ENCODE measurements at regions not wholly inside any gene's neighbourhood (a gene's known extent, or its start where the extent isn't known, plus 50 kb on each side); places are given as distances from the start of the nearest gene placed in this dataset.

- no peak overlapping the region for H2BK12ac ChIP-seq (ENCODE audit: low read length in 2 of 2)
- H3K4me3 ChIP-seq (ENCODE audit: insufficient read depth in 1 of 2, low read depth in 1 of 2, low read length in 2 of 2) = no peak overlapping the region
Observed at GRCh38 chr6:150304429-150304828, 64.4 kb upstream of the IYD start.

GRCh38 chr6:150306290-150306689 lies 62.5 kb upstream of the IYD start:
- no peak overlapping the region for H4K91ac ChIP-seq (ENCODE audit: low read length)
- no peak overlapping the region for H4K8ac ChIP-seq (ENCODE audit: low read length)
- H3K9ac ChIP-seq (ENCODE audit: low read length) = no peak overlapping the region
- peaks cover 12 to 14% of the 10 kb centered on the region in 2 experiments for H3K27me3 ChIP-seq (ENCODE audit: control insufficient read depth in 1 of 2, insufficient read depth in 1 of 2, low read length in 2 of 2)
- H2BK5ac ChIP-seq (ENCODE audit: low read depth, low read length, poor library complexity, severe bottlenecking) = no peak overlapping the region
- no peak overlapping the region for H3K4me2 ChIP-seq (ENCODE audit: low read length, poor library complexity, severe bottlenecking)
- H2AFZ ChIP-seq (ENCODE audit: low read depth, low read length) = no peak overlapping the region
- H3K4me1 ChIP-seq (ENCODE audit: control insufficient read depth, insufficient read depth, low read depth, low read length) = peaks cover 9% of the 10 kb centered on the region
- H3K36me3 ChIP-seq (ENCODE audit: control insufficient read depth in 1 of 2, insufficient read depth in 2 of 2, low read depth in 1 of 2, low read length in 2 of 2) = no peaks in the 10 kb centered on the region
- no peak overlapping the region for H3K27ac ChIP-seq (ENCODE audit: low read length, poor library complexity, severe bottlenecking)
- H2BK12ac ChIP-seq (ENCODE audit: low read length in 2 of 2) = no peak overlapping the region
- H3K4ac ChIP-seq (ENCODE audit: low read depth in 1 of 2, low read length in 2 of 2) = no peak overlapping the region
- H2BK120ac ChIP-seq (ENCODE audit: low read depth, low read length) = no peak overlapping the region
- H3K4me3 ChIP-seq (ENCODE audit: insufficient read depth in 1 of 2, low read depth in 1 of 2, low read length in 2 of 2) = no peak overlapping the region
- no peak overlapping the region for H2BK15ac ChIP-seq (ENCODE audit: low read depth, poor library complexity, severe bottlenecking)
- H3K9me3 ChIP-seq (ENCODE audit: control insufficient read depth, low read length) = no peaks in the 10 kb centered on the region
- no peak for DNase-seq
- no peak overlapping the region for H2AK5ac ChIP-seq (ENCODE audit: low read length, severe bottlenecking)
- H3K14ac ChIP-seq (ENCODE audit: low read length in 2 of 2) = no peak overlapping the region
- H3K79me1 ChIP-seq (replicated peaks; ENCODE audit: low read length, poor library complexity, severe bottlenecking) = no peaks in the 10 kb centered on the region
- H3K18ac ChIP-seq (ENCODE audit: low read depth in 1 of 2, low read length in 2 of 2) = no peak overlapping the region
- H3K23ac ChIP-seq (ENCODE audit: low read length in 2 of 2) = no peak overlapping the region

More at GRCh38 chr6:150304429-150304828, 64.4 kb upstream of the IYD start:
- H3K9ac ChIP-seq (ENCODE audit: low read length) = no peak overlapping the region
- no peak overlapping the region for H2AK5ac ChIP-seq (ENCODE audit: low read length, severe bottlenecking)
- no peak overlapping the region for H2BK15ac ChIP-seq (ENCODE audit: low read depth, poor library complexity, severe bottlenecking)
- H2BK5ac ChIP-seq (ENCODE audit: low read depth, low read length, poor library complexity, severe bottlenecking) = no peak overlapping the region
- peaks cover 5 to 15% of the 10 kb centered on the region in 2 experiments for H3K27me3 ChIP-seq (ENCODE audit: control insufficient read depth in 1 of 2, insufficient read depth in 1 of 2, low read length in 2 of 2)
- H3K4me2 ChIP-seq (ENCODE audit: low read length, poor library complexity, severe bottlenecking) = no peak overlapping the region
- DNase-seq = no peak
- no peaks in the 10 kb centered on the region for H3K9me3 ChIP-seq (ENCODE audit: control insufficient read depth, low read length)
- H3K14ac ChIP-seq (ENCODE audit: low read length in 2 of 2) = no peak overlapping the region
- H3K4me1 ChIP-seq (ENCODE audit: control insufficient read depth, insufficient read depth, low read depth, low read length) = peaks cover 9% of the 10 kb centered on the region
- H4K91ac ChIP-seq (ENCODE audit: low read length) = no peak overlapping the region
- no peak overlapping the region for H4K8ac ChIP-seq (ENCODE audit: low read length)
- H2AFZ ChIP-seq (ENCODE audit: low read depth, low read length) = no peak overlapping the region
- no peak overlapping the region for H3K18ac ChIP-seq (ENCODE audit: low read depth in 1 of 2, low read length in 2 of 2)
- no peak overlapping the region for H3K4ac ChIP-seq (ENCODE audit: low read depth in 1 of 2, low read length in 2 of 2)
- WGBS = 90% methylated on average over 3 of the region's 3 CpGs
- H3K79me1 ChIP-seq (replicated peaks; ENCODE audit: low read length, poor library complexity, severe bottlenecking) = no peaks in the 10 kb centered on the region
- H3K36me3 ChIP-seq (ENCODE audit: control insufficient read depth in 1 of 2, insufficient read depth in 2 of 2, low read depth in 1 of 2, low read length in 2 of 2) = no peaks in the 10 kb centered on the region
- no peak overlapping the region for H3K27ac ChIP-seq (ENCODE audit: low read length, poor library complexity, severe bottlenecking)
- H2BK120ac ChIP-seq (ENCODE audit: low read depth, low read length) = no peak overlapping the region
- H3K23ac ChIP-seq (ENCODE audit: low read length in 2 of 2) = no peak overlapping the region

DNA sequence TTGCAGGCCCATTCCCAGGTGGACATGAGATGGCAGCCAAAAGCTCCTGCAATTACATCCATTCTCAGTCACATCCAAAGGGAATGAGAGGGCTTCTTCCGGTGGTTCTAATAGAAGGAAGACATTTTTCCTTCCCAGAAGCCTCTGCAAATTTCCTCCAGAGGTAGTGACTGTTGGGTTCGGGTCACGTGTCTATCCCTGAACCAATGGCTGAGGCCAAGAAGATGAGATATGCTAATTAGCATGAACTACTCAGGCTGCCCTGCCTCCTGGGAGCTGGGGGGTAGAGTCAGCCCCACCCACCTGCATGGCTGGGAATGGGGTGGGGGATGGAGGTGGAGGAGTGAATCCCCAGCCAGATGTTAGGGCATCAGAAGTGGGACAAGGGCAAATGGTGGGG lies 61.3 kb upstream of the IYD start:
- Histone ChIP-seq H4K91ac (ENCODE audit: low read length) (no peak overlapping the region), H2BK120ac (ENCODE audit: low read depth, low read length) (no peak overlapping the region), H3K27ac (ENCODE audit: low read length, poor library complexity, severe bottlenecking) (no peak overlapping the region), H2AFZ (ENCODE audit: low read depth, low read length) (no peak overlapping the region), H2BK5ac (ENCODE audit: low read depth, low read length, poor library complexity, severe bottlenecking) (no peak overlapping the region), H3K79me1 (replicated peaks; ENCODE audit: low read length, poor library complexity, severe bottlenecking) (no peaks in the 10 kb centered on the region), H2BK12ac (ENCODE audit: low read length in 2 of 2) (no peak overlapping the region), H3K4me1 (ENCODE audit: control insufficient read depth, insufficient read depth, low read depth, low read length) (peaks cover 5% of the 10 kb centered on the region), H3K27me3 (ENCODE audit: control insufficient read depth in 1 of 2, insufficient read depth in 1 of 2, low read length in 2 of 2) (peaks cover 12 to 16% of the 10 kb centered on the region in 2 experiments), H3K4me2 (ENCODE audit: low read length, poor library complexity, severe bottlenecking) (no peak overlapping the region), H3K4ac (ENCODE audit: low read depth in 1 of 2, low read length in 2 of 2) (no peak overlapping the region), H2AK5ac (ENCODE audit: low read length, severe bottlenecking) (no peak overlapping the region), H2BK15ac (ENCODE audit: low read depth, poor library complexity, severe bottlenecking) (no peak overlapping the region), H3K14ac (ENCODE audit: low read length in 2 of 2) (no peak overlapping the region), H3K36me3 (ENCODE audit: control insufficient read depth in 1 of 2, insufficient read depth in 2 of 2, low read depth in 1 of 2, low read length in 2 of 2) (no peaks in the 10 kb centered on the region), H3K18ac (ENCODE audit: low read depth in 1 of 2, low read length in 2 of 2) (no peak overlapping the region), H3K23ac (ENCODE audit: low read length in 2 of 2) (no peak overlapping the region), H4K8ac (ENCODE audit: low read length) (no peak overlapping the region), H3K9ac (ENCODE audit: low read length) (no peak overlapping the region), H3K9me3 (ENCODE audit: control insufficient read depth, low read length) (no peaks in the 10 kb centered on the region), H3K4me3 (ENCODE audit: insufficient read depth in 1 of 2, low read depth in 1 of 2, low read length in 2 of 2) (no peak overlapping the region)
- no peak for DNase-seq
- WGBS = 89% methylated on average over 3 of the region's 3 CpGs

- no peak overlapping the region for H3K4me3 ChIP-seq (ENCODE audit: insufficient read depth in 1 of 2, low read depth in 1 of 2, low read length in 2 of 2)
- no peak overlapping the region for H3K9ac ChIP-seq (ENCODE audit: low read length)
- no peak overlapping the region for H3K23ac ChIP-seq (ENCODE audit: low read length in 2 of 2)
- no peaks in the 10 kb centered on the region for H3K79me1 ChIP-seq (replicated peaks; ENCODE audit: low read length, poor library complexity, severe bottlenecking)
- H3K4me1 ChIP-seq (ENCODE audit: control insufficient read depth, insufficient read depth, low read depth, low read length) = no peaks in the 10 kb centered on the region
- H3K27ac ChIP-seq (ENCODE audit: low read length, poor library complexity, severe bottlenecking) = no peak overlapping the region
- H3K27me3 ChIP-seq (ENCODE audit: control insufficient read depth in 1 of 2, insufficient read depth in 1 of 2, low read length in 2 of 2) = peaks cover 23 to 24% of the 10 kb centered on the region in 2 experiments
- no peak overlapping the region for H3K4ac ChIP-seq (ENCODE audit: low read depth in 1 of 2, low read length in 2 of 2)
- H3K4me2 ChIP-seq (ENCODE audit: low read length, poor library complexity, severe bottlenecking) = no peak overlapping the region
- H4K8ac ChIP-seq (ENCODE audit: low read length) = no peak overlapping the region
- H2BK12ac ChIP-seq (ENCODE audit: low read length in 2 of 2) = no peak overlapping the region
- no peaks in the 10 kb centered on the region for H3K36me3 ChIP-seq (ENCODE audit: control insufficient read depth in 1 of 2, insufficient read depth in 2 of 2, low read depth in 1 of 2, low read length in 2 of 2)
- WGBS = 80% methylated on average over 10 of the region's 11 CpGs
- H2AFZ ChIP-seq (ENCODE audit: low read depth, low read length) = no peak overlapping the region
- no peak for DNase-seq
- no peak overlapping the region for H2BK5ac ChIP-seq (ENCODE audit: low read depth, low read length, poor library complexity, severe bottlenecking)
- H2AK5ac ChIP-seq (ENCODE audit: low read length, severe bottlenecking) = no peak overlapping the region
- no peak overlapping the region for H4K91ac ChIP-seq (ENCODE audit: low read length)
- H3K9me3 ChIP-seq (ENCODE audit: control insufficient read depth, low read length) = no peaks in the 10 kb centered on the region
- no peak overlapping the region for H2BK120ac ChIP-seq (ENCODE audit: low read depth, low read length)
- no peak overlapping the region for H2BK15ac ChIP-seq (ENCODE audit: low read depth, poor library complexity, severe bottlenecking)
- H3K18ac ChIP-seq (ENCODE audit: low read depth in 1 of 2, low read length in 2 of 2) = no peak overlapping the region
- no peak overlapping the region for H3K14ac ChIP-seq (ENCODE audit: low read length in 2 of 2)
Observed at GRCh38 chr6:150308812-150309645, 59.8 kb upstream of the IYD start.
